GM21529 (cell line): ENCODE measurements at regions not wholly inside any gene's neighbourhood (a gene's known extent, or its start where the extent isn't known, plus 50 kb on each side); places are given as distances from the start of the nearest gene placed in this dataset.

Experiments
- ATAC-seq: cut with Tn5 transposase; IDR thresholded peaks from one replicate; pipeline ENCODE4 v1.9.1; 2021; ENCODE audit not compliant: unreplicated experiment

DNA sequence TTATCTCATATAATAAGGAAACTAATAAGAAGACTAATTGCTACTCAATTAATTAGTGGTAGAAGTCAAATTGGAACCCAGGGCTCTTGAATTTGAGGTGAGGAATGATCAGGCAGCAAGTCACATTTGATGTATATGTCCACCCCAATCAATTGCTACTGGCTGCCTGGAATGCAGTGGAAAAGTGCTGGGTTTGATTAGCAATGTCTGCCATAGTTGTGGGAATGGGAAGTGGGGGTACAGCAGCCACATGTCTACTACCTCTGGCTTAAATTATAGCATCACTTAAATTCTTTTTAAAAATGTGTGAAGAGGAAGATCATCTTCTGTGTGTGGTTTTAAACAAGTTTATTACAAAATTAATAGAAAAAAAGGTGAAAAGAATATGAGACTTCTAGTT is 50.8 kb upstream of the NAV2 start:
- no peak for ATAC-seq

DNA sequence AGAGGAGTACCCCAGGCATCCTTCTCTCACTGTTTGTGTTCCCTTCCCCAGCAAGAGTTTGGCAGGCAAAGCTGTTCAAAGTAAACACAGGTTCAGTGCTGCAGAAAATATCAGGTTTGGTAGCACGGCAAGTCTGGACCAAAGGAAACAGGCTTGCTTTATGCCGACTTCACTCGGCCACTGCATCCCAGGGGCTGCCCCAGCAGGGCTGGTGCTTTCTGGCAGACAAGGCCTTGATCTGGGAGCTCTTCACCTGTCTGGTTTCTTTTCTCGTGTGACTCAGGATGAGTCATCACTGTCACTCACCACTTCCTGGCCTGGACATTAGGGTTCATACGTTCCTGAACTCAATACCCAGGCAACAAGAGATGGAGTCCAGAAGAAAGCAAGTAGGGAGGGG is 52.6 kb upstream of the NAV2 start:
- peak; percentile 100 for ATAC-seq

DNA sequence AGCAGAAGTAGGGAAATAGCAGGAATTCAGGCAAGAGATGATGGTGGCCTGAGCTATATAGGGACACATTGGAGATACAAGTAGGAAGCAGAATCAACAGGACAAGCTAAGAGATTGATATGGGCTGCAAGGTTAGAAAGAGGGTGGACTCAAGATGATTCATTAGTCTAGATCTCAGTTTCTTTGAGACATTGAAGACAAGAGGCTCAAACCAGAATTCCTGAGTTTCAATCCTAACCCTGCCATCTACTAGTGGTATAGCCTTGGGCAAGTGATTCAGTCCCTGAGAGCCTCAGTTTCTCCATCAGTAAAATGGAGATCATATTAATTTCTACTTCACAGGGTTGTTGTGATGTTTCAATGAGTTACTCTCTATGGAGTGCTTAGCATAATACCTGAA is 53.1 kb upstream of the NAV2 start:
- ATAC-seq: no peak

DNA sequence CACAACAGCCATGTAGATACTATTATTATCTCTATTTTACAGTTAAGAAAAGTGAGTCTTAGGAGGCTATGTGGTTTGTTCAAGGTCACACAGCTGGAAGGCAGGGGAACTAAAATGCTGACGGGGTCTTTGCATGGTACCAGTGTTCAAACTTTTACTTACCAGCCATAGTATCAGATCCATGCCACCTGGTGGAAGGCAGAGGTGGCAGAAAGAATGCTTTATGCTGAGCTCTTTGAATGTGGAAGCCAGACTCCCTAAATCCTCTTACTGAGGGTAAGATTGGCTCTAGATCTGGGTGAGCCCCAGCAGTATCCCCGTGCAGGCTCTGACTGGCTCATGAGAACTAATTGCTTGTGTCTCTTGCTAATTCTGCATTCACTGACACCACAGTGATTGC is 54.3 kb upstream of the NAV2 start:
- ATAC-seq: no peak

DNA sequence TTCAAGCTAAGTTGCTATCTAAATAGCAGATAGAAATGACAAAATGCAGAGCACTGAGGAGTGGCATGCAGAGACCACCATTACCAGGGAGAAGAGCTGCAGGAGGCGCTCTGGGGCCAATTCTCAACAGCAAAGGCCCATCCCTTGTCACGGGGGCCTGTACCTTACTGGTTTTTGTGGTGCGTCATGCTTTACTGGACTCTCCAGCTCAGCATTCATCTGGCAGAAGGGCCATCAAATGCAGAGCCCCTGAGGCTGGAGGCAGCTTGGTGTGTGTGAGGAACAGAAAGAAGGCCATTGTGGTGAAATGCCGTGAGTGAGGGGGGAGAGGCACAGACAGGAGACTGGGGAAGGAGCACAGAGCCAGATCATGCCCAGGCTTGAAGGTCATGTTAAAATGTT is 56.5 kb upstream of the NAV2 start:
- ATAC-seq: no peak

DNA sequence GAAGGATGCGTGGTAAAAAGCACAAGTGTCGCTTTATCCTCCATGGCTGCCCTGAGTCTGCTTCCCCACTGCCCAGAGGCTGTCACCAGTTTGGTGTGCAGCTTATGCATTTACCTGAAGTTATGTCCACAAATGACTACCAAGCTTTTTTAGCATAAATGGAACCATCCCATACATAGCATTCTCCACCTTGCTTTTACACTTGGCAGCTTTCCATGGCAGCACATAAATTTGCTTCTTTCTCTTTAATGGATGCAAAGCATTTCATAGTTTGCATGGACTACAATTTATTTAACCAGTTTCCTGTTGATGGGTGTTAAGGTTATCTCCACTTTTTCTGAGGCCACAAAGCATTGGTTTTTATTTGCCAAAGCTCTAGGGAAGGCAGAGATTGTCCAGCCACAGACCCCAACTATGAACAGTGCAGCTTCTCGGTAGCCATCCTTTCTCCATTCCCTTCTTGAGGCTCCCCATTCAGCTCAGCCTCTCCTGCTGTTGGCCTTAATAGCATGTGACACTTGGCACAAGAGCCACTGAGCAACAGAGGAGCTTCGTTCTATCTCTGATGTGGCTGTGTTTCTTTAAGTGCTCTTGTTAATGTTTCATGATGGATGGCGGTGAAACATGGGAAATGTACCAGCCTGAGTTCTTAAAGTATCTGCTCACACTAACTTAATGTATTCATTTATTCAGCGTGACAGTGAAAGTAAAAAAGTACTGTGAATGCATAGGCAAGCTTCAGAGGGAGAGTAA is 59.8 kb upstream of the NAV2 start:
- no peak for ATAC-seq

DNA sequence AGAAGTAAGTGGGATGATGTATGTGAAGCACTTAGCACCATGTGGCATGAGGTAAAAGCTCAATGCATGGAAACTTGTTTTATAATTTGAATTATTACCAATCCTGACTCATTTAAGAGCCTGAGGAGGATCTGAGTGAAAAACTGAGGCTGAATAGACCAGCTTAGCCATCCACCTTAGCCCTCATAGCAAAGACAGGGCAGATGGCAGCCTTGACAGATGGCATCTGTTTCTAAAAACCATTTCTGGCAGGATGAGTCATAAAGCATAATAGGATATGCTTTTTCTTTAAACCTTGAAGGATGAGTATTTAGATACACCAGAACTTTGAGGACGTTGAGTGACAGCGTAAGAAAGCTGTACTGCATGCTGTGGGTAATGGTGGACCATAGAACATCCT is 61.0 kb upstream of the NAV2 start:
- ATAC-seq: no peak

DNA sequence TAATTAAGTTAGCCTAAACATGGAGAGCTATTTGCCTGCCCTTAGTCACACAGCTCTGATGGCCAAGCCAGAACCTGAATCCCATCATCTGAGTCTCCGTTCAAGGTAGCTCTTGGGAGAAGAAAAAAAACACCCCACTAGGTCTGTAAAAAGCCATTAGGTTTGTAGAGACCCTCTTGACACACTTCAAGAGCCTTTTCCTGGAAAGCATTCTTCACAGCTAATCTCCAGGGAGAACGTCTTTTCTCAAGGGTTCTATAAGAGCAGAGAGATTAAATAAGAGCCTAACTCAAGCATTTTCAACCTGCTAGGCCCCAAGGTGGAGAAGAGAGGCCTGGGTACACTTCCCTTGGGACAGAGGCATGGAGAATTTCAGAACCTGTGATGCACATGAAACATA is 61.6 kb upstream of the NAV2 start:
- no peak for ATAC-seq

DNA sequence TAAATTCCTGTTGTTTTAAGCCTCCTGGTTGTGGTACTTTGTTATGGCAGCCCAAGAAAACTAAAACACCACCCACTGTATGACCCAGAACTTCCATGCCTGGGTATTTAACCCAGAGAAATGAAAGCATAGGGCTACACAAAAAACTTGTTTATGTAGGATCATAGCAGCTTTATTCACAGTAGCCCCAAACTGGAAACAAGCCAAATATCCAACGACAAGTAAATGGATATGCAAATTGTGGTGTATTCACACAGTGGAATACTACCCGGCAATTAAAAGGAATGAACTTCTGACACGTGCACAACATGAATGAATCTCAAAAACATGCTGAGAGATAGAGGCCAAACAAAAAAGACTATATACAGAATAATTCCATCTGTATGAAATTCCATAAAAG is 62.2 kb upstream of the NAV2 start:
- ATAC-seq: no peak

DNA sequence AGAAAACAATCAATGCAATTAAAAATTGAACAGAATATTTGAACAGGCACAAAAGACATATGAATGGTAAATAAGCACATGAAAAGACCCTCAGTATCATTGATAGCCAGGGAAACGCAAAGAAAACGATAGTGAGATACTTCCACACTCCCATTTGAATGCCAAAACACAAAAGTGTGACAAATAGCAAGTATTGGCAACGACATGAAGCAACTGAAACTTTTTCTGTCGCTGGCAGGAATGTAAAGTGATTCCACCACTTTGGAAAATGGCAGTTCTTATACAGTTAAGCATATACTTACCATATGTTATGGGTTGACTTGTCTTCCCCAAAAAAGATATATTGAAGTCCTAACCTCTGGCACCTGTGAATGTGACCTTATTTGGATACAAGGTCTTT is 62.9 kb upstream of the NAV2 start:
- no peak for ATAC-seq

DNA sequence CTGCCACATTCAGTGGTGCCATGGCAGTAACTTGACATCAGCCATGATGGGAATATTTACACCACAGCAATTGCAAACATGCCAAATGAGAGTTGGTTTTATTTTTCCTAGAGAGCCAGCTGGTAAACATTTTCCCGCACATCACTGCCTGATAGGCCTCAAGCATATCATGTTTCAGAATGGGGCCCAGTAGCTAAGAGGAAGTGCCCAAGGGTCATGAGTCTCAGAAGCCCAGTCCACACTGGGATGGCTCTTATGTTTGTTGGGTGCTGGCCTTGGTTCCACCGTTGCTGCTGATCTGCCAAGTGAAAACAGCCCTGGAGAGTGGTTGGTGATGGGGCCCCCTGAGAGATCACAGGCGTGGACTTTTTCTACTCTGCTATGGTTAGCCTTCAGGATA is 64.3 kb upstream of the NAV2 start:
- no peak for ATAC-seq

DNA sequence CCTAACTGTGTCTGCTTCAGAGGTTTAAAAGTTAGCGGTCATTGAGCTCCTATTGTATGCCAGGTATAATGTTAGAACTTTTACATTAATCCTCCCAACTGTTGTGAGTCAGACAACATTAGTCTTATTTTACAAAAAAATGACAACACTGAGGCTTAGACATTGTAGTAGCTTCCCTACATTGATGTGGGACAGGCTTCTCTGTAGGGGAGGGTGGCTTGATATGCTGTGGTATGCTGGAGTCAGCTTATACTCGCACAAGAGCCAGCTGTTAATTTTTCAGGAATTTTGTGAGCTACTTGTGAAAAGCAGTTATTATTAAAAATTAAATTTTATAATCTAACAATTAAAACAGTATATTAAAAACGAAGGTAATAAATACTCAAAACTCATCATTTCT is 64.8 kb upstream of the NAV2 start:
- no peak for ATAC-seq

DNA sequence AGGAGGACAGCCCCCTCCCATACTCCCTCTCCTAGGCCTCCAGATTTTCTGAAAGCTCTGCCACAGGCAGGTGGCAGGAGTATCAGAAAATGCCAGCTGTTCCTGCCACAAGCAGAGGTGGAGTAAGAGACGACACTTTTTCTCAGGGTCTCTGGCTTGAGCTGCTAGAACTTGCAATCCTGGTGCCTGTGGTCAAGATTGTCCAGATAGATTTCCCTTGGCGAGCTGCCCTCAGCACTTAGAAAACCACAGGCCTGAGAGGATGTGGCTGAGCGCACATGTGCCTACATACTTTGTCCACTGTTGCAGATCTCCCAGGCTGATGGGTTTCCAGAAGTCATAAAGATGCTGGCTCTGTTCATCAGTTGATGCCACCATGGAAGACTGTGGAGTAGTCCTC is 65.7 kb upstream of the NAV2 start:
- no peak for ATAC-seq

DNA sequence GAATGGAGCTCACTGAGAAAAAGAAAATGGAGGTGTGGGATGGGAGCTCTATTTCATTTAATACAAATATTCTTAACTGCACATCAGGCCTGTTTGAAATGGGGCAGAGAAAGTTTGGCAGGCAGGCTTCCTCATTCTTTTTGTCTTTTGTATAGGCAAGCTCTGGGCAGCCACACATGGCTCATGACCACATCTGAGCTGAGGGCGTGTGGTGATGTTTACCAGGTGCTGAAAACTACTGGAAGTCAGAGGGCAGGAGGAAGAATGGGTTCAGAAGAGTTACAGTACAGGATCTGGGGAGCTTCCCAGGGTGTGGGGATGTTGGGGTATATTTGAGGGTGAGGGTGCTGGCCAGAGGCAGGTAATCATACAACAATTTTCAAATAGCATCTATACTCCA is 66.3 kb upstream of the NAV2 start:
- no peak for ATAC-seq

DNA sequence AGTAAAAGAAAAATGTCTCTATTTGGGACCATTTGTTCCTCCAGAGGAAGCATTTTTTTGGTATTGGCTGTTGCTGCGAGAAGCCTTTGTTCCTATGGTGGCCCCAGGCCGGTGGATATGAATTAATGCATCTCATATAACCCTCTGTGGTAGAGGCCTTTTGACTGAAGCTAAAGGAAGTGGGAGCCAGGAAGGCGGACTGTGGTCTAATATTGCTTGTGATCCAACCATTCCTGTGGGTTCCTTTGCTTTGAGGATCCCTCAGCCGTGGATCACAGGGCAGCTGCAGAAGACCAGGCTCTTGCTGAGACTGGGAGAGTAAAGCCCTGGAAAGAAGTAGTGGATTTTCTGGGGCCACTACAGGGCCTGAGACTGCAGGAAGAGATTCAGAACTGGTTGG is 68.3 kb upstream of the NAV2 start:
- no peak for ATAC-seq

DNA sequence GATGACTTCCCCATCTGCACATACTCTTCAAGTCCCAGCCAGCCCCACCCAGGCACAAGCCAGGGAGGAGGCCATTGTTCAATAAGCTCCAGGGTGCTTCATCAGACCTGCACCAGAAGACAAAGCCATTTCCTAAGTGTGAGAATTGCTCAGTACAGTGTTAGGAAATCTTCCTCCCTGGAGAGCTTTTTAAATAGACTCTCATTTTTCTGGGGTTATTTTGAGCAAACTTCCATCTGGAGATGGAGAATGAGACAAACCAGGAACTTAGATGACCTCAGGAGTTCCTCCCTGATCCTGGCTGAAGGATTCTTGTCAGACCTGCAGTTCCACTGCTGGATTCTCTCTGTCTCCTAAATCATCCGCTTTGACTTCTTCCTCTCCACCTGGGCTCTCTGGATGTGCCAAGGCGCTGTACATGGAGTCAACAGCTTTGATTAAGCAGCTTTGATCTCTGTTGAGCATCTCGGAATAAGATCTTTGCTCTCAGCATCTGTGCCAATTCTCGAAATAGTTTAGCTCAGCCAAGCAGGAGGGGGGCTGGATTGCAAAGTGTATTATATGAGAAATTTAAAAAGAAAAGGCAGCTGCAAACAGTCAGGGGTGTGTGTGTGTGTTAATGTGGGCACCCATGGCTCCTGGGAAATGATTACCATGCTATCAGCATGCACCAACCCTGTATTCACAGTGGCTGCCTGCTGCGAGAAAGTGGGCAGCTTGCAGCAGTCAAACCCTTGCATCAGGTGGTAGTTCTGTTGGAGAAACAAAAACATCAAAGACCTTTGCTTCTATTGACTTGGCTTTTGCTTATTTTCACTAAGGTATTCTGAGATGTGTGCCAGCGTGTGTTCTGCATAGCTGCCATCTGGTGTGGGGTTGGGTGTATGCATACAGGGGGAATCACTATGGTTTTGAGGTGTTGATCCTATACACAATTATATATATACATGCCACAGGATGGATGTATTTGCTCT is 70.2 kb upstream of the NAV2 start:
- ATAC-seq: no peak

DNA sequence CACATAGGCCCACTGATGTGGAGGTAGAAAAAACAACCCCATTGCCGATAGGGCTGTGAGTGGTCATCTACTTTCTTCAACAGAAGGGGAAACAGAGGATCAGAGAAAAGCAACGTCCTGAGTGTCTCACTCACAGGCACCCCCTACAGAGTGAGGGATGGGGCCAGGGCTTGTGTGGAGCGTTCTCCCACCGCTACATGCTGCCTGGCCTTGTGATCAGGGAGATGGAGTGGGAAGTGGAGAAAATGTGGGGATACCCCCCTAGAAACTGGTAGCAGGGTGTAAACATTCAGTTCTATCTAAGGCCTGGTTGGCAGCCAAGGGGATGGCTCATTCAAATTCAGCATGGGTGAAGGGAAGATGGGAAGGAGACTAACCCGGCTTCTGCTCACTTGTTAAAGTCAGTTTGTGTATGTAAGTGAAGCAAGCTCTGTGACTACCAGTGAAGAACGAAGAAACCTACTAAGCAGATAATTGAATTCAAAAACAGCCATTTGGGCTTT is 73.0 kb upstream of the NAV2 start:
- ATAC-seq: no peak

DNA sequence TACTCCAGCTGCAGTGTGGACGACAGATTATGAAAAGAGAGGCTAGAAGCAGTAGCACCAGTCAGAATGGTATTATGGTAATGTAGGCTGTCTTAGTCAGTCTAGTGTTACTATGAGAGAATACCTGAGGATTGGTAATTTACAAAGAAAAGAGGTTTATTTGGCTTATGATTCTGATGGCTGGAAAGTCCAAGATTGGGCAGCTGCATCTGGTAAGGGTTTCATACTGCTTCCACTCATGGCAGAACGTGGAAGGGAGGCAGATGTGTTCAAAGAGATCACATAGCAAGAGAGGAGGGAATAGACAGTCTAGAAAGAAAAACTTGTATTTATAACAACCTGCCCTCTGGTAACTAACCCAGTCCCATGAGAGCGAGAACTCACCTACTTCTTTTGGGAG is 77.3 kb upstream of the NAV2 start:
- no peak for ATAC-seq

DNA sequence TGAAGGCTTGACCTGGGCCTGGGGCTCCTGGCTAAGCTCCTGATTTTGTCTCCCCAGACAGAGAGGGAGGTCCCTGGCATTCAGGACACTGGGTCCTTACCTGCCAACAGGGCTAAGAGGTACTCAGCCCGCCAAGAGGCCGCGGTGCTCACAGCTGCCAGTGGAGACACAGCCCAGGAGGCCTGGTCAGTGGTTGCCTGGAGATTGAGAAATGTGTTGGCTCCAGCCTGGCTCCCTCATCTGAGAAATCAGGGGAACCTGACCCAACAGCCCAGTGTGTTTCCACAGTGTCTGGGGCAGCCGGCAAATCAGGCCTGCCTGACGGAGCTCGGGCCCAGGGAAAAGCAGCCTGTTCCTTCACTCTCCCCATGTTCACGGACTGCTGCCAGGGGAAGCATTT is 79.4 kb upstream of the NAV2 start:
- no peak for ATAC-seq

DNA sequence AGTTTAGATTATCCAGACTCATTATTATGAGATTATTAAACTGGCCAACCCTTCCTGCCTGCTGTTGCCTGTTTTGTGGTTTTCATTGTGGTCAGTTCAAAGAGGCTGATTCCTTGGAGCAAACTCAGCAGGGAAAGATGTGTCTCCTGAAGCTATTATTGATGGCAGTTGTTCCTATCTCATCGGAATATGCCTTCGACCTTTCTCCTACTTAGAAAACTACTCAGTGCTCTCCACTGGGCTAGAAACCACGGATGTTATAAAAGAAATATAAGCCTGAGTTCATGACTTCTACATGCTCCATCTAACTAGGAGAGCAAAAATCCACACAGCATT is 80.2 kb upstream of the NAV2 start:
- no peak for ATAC-seq

DNA sequence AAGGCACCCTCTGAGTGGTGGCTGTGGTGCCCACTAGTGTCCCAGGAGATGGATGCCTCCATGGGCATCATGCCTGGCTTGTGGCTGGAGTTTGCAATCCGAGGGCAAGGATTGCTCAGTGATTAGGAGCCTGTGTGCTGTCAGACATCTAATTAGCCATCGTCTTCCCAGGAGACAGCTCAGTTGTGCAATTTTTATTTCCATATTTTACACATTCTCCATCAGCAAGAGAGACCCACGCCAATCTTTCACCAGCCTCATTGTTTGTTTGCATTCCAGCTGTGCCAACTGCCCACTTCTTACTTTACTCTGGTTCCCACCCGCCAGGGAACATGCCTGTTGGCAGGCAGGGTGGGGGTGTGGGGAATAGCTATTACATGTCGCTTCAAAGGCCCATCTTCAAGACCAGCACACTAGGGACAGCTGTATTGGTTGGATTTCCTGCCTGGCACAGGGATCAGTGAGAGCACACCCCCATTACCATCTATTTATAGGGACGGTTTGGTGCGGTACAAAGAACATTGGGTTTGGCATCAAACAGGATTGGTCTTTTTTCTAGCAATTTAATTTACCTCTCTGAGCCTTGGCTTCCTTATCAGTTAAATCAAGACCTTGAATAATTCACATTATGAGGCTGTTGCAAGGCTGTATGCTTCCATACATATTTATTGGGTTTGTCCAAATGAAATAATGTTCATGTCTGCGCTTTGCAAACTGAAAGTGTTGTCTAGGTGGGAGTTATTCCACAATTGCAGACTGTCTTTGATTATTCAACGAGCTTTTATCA is 80.7 kb upstream of the NAV2 start:
- ATAC-seq: no peak

DNA sequence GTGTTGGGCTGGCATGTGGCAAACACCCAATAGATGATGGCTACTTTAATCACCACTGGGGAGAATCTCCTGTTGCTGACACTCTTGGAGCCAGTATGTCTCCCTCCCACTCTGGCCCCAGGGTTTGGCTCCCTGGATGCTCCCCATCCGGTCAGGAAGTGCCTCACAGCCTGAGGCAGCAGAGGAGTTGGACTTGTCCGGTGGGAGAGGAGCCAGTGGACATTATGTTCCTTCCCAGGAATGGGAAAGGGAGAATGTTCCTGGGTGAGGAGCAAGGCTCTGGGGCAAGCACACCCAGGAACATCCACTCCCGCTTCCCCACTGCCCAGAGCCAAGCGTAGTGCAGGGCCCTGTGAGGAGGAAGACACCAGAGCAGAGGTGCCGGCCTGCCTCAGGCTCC is 84.6 kb upstream of the NAV2 start:
- no peak for ATAC-seq
